ENCODE measurements at regions not wholly inside any gene's neighbourhood (a gene's known extent, or its start where the extent isn't known, plus 50 kb on each side); places are given as distances from the start of the nearest gene placed in this dataset.

GRCh38 chr4:155590796-155591585 lies 75.7 kb upstream of the GUCY1A1 start:
- intact Hi-C loops (cut with DNase I): no loop called here
- no peak for FAIRE-seq

GRCh38 chr4:155588437-155588836 lies 78.2 kb upstream of the GUCY1A1 start:
- H3K36me3 ChIP-seq (ENCODE audit: control insufficient read depth in 2 of 3, insufficient read depth in 3 of 3, low read length in 3 of 3): no peaks in the 10 kb centered on the region
- H3K4me3 ChIP-seq (ENCODE audit: low read length in 3 of 3): no peak overlapping the region
- H3K9ac ChIP-seq (ENCODE audit: low read length in 3 of 3): no peak overlapping the region
- DNase-seq (no peak), FAIRE-seq (no peak)
- intact Hi-C loops (cut with DNase I): no loop called here
- no peaks in the 10 kb centered on the region for H3K27me3 ChIP-seq (ENCODE audit: control insufficient read depth, insufficient read depth, low read length)
- peaks cover 0 to under 1% (median 0%) of the 10 kb centered on the region in 3 donors for H3K4me1 ChIP-seq (ENCODE audit: control insufficient read depth in 2 of 3, insufficient read depth in 2 of 3, low read depth in 1 of 3, low read length in 3 of 3)
- no peak for TF ChIP-seq CTCF (IDR thresholded peaks at IDR 0.05; ENCODE audit: borderline replicate concordance, extremely low read depth, insufficient read depth)
- no peak overlapping the region for H3K27ac ChIP-seq (ENCODE audit: low read depth in 2 of 2, low read length in 2 of 2)
- H3K9me3 ChIP-seq (ENCODE audit: control insufficient read depth in 2 of 3, insufficient read depth in 1 of 3, low read length in 3 of 3): no peaks in the 10 kb centered on the region

More at GRCh38 chr4:155590796-155591585, 75.7 kb upstream of the GUCY1A1 start:
- Histone ChIP-seq H3K9me3 (ENCODE audit: control insufficient read depth in 2 of 3, insufficient read depth in 1 of 3, low read length in 3 of 3) (no peaks in the 10 kb centered on the region), H3K9ac (ENCODE audit: low read length in 3 of 3) (no peak overlapping the region), H3K27me3 (ENCODE audit: control insufficient read depth, insufficient read depth, low read length) (no peaks in the 10 kb centered on the region), H3K4me1 (ENCODE audit: control insufficient read depth in 2 of 3, insufficient read depth in 2 of 3, low read depth in 1 of 3, low read length in 3 of 3) (no peaks in the 10 kb centered on the region), H3K36me3 (ENCODE audit: control insufficient read depth in 2 of 3, insufficient read depth in 3 of 3, low read length in 3 of 3) (no peaks in the 10 kb centered on the region), H3K4me3 (ENCODE audit: low read length in 3 of 3) (no peak overlapping the region), H3K27ac (ENCODE audit: low read depth in 2 of 2, low read length in 2 of 2) (no peak overlapping the region)
- no peak for DNase-seq
- no peak for TF ChIP-seq CTCF (IDR thresholded peaks at IDR 0.05; ENCODE audit: borderline replicate concordance, extremely low read depth, insufficient read depth)

- no peak for FAIRE-seq
Measured at GRCh38 chr4:155587766-155588165, 78.9 kb upstream of the GUCY1A1 start.

More at GRCh38 chr4:155587766-155588165, 78.9 kb upstream of the GUCY1A1 start:
- H3K9ac ChIP-seq (ENCODE audit: low read length in 3 of 3): no peak overlapping the region
- intact Hi-C loops (cut with DNase I): no loop called here
- H3K27ac ChIP-seq (ENCODE audit: low read depth in 2 of 2, low read length in 2 of 2): no peak overlapping the region
- H3K36me3 ChIP-seq (ENCODE audit: control insufficient read depth in 2 of 3, insufficient read depth in 3 of 3, low read length in 3 of 3): no peaks in the 10 kb centered on the region
- H3K27me3 ChIP-seq (ENCODE audit: control insufficient read depth, insufficient read depth, low read length): no peaks in the 10 kb centered on the region
- TF ChIP-seq CTCF (IDR thresholded peaks at IDR 0.05; ENCODE audit: borderline replicate concordance, extremely low read depth, insufficient read depth): no peak
- no peak for DNase-seq
- no peaks in the 10 kb centered on the region for H3K9me3 ChIP-seq (ENCODE audit: control insufficient read depth in 2 of 3, insufficient read depth in 1 of 3, low read length in 3 of 3)
- peaks cover 0 to 7% (median 0%) of the 10 kb centered on the region in 3 donors for H3K4me1 ChIP-seq (ENCODE audit: control insufficient read depth in 2 of 3, insufficient read depth in 2 of 3, low read depth in 1 of 3, low read length in 3 of 3)
- no peak overlapping the region for H3K4me3 ChIP-seq (ENCODE audit: low read length in 3 of 3)
